Erythroblast (primary cell): ENCODE measurements at regions not wholly inside any gene's neighbourhood (a gene's known extent, or its start where the extent isn't known, plus 50 kb on each side); places are given as distances from the start of the nearest gene placed in this dataset.

ENCODE experiments used
- GATA1 ChIP-seq: IDR thresholded peaks from 2 replicates; pipeline ENCODE4 v1.6.1; 2011; ENCODE audit warnings: low read depth, mild to moderate bottlenecking, control low read depth, low read length, moderate library complexity
- POLR2A ChIP-seq: IDR thresholded peaks from 2 replicates; pipeline ENCODE4 v1.6.1; 2011; ENCODE audit warnings: mild to moderate bottlenecking, low read length

DNA sequence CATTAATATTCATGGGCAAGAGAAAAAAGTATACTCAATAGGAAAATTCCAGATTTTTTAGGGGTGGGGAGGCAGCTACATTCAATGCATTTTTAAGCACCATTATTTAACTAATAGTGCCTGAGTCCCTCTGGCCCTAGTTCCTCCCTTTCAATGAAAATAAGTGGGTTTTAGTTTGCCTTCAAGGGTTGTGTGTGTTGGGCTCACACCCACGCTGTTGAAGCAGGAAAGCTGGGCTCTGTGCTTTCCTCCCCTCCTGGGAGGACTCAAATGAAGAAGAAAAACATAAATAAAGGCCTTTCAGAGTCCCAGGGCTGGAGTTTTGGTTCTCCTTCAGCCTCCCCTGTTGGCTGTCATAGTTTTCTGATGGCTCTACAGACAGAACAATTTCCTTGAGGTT lies 366.2 kb downstream of the MIAT start:
- no peak for TF ChIP-seq POLR2A
- TF ChIP-seq GATA1 = no peak
